ENCODE measurements at regions not wholly inside any gene's neighbourhood (a gene's known extent, or its start where the extent isn't known, plus 50 kb on each side); places are given as distances from the start of the nearest gene placed in this dataset.
"Not testable (repeated sequence)": the region's sequence is repeated elsewhere in the genome, so short reads cannot be mapped to it uniquely, and the experiment has no call there.

DNA sequence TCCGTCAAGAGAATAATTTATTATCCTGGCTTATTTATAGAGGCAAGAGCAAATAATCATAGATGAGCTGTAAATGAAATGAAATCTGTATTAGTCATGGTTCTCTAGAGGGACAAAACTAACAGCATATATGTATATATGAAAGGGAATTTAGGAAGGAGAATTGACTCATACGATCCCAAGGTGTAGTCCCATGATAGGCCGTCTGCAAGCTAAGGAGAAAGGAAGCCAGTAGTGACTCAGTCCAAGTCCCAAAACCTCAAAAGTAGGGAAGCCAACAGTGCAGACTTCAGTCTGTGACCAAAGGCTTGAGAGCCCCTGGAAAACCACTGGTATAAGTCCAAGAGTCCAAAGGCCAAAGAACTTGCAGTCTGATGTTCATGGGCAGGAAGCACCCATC is 515.9 kb upstream of the CYLC2 start:
- Histone ChIP-seq H3K27ac (no peak overlapping the region), H3K4me1 (no peaks in the 10 kb centered on the region), H3K27me3 (ENCODE audit: low read depth) (no peaks in the 10 kb centered on the region), H3K9me3 (no peaks in the 10 kb centered on the region), H3K36me3 (no peaks in the 10 kb centered on the region), H3K4me3 (no peak overlapping the region)
- TF ChIP-seq, protein P1, sequence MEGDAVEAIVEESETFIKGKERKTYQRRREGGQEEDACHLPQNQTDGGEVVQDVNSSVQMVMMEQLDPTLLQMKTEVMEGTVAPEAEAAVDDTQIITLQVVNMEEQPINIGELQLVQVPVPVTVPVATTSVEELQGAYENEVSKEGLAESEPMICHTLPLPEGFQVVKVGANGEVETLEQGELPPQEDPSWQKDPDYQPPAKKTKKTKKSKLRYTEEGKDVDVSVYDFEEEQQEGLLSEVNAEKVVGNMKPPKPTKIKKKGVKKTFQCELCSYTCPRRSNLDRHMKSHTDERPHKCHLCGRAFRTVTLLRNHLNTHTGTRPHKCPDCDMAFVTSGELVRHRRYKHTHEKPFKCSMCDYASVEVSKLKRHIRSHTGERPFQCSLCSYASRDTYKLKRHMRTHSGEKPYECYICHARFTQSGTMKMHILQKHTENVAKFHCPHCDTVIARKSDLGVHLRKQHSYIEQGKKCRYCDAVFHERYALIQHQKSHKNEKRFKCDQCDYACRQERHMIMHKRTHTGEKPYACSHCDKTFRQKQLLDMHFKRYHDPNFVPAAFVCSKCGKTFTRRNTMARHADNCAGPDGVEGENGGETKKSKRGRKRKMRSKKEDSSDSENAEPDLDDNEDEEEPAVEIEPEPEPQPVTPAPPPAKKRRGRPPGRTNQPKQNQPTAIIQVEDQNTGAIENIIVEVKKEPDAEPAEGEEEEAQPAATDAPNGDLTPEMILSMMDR (IDR thresholded peaks at IDR 0.05), result no peak
- no peak for ATAC-seq
- no peak for DNase-seq
- intact Hi-C loops (cut with DNase I), result no loop called here

DNA sequence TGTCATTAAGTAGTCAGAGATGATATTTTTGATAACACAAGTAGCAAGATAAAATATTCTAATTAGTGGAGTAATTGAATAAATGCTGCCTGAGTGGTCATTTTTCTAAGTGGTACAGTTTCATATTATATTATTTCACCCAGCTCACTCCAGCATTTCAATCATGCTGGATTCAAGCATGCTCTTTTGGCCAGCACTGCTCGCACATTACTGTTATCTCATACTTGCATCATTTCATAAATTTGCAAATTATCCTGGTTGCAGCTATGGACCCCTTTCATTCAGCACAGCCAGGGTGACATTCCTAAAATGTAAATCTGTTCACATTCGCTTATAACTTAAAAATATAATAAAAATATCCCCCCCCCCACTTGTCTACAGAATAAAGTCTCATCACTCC is 520.8 kb upstream of the CYLC2 start:
- no peaks in the 10 kb centered on the region for H3K9me3 ChIP-seq
- no peak overlapping the region for H3K4me3 ChIP-seq
- H3K36me3 ChIP-seq, result no peaks in the 10 kb centered on the region
- intact Hi-C loops (cut with DNase I), result no loop called here
- H3K4me1 ChIP-seq, result no peaks in the 10 kb centered on the region
- DNase-seq, result no peak
- ATAC-seq, result no peak
- H3K27ac ChIP-seq, result no peak overlapping the region
- no peaks in the 10 kb centered on the region for H3K27me3 ChIP-seq (ENCODE audit: low read depth)
- TF ChIP-seq, protein P1 (IDR thresholded peaks at IDR 0.05), result no peak

DNA sequence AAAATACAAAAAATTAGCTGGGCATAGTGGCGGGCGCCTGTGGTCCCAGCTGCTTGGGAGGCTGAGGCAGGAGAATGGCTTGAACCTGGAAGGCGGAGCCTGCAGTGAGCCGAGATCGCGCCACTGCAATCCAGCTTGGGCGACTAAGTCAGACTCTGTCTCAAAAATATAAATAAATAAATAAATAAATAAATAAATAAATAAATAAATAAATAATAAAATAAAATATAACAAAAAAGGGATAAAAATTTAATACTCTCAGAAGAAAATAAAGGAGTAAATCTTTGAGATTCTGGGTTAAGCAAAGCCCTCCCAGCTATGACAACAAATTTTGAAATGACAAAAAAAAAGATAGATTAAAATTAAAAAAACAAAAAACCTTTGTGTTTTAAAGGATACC is 525.7 kb upstream of the CYLC2 start:
- ATAC-seq; H3K27ac ChIP-seq; H3K9me3 ChIP-seq; H3K4me1 ChIP-seq; intact Hi-C loops (cut with DNase I); DNase-seq; H3K36me3 ChIP-seq; H3K27me3 ChIP-seq (ENCODE audit: low read depth); H3K4me3 ChIP-seq: not testable (repeated sequence)

DNA sequence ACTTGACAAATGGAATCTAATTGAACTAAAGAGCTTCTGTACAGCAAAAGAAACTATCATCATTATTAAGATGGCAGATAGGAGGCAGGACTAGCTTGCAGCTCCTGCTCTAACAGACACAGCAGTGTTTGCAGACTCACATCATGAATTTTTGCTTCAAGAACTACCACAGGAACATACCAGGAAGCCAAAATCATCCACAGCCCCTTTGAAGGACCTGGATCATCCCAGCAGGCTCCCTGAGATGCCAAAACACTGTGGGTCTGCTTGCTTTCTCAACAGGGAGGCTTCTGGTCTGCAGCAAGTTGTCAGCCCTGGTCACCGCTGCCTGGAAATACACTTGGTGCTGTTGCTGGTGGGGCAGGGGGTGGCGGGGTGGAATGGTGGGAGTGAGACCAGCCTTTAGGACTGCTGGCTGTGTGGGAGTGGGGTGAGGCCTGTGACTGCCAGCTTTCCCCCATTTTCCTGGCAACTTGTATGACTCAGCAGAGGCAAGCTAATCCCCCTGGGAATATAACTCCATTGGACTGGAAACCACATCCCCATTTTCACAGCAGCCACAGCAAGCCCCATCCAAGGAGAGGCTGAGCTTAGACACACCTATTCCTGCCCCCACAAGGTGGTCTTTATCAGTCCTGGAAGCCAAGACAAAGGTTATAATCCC is 533.8 kb upstream of the CYLC2 start:
- no peaks in the 10 kb centered on the region for H3K36me3 ChIP-seq
- no peaks in the 10 kb centered on the region for H3K4me1 ChIP-seq
- no peaks in the 10 kb centered on the region for H3K27me3 ChIP-seq (ENCODE audit: low read depth)
- ATAC-seq (no peak), DNase-seq (no peak)
- intact Hi-C loops (cut with DNase I), result no loop called here
- H3K9me3 ChIP-seq, result no peaks in the 10 kb centered on the region
- no peak overlapping the region for H3K27ac ChIP-seq
- TF ChIP-seq, protein P1 (IDR thresholded peaks at IDR 0.05), result no peak
- H3K4me3 ChIP-seq, result no peak overlapping the region

DNA sequence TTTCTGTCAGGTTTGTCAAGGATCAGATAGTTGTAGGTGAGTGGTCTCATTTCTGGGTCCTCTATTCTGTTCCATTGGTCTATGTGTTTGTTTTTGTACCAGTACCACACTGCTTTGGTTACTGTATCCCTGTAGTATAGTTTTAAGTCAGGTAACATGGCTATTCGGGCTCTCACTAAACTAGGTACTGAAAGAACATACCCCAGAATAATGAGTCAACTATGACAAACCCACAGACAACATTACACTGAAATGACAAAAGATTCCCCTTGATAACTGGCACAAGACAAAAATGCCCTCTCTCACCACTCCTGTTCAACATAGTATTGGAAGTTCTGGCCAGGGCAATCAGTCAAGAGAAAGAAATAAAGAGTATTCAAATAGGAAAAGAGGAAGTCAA is 535.3 kb upstream of the CYLC2 start:
- no peaks in the 10 kb centered on the region for H3K4me1 ChIP-seq
- H3K27me3 ChIP-seq (ENCODE audit: low read depth), result no peaks in the 10 kb centered on the region
- intact Hi-C loops (cut with DNase I), result no loop called here
- TF ChIP-seq, protein P1 (IDR thresholded peaks at IDR 0.05), result no peak
- H3K36me3 ChIP-seq, result no peaks in the 10 kb centered on the region
- ATAC-seq (no peak), DNase-seq (no peak)
- no peak overlapping the region for H3K27ac ChIP-seq
- H3K4me3 ChIP-seq, result no peak overlapping the region
- H3K9me3 ChIP-seq, result no peaks in the 10 kb centered on the region

DNA sequence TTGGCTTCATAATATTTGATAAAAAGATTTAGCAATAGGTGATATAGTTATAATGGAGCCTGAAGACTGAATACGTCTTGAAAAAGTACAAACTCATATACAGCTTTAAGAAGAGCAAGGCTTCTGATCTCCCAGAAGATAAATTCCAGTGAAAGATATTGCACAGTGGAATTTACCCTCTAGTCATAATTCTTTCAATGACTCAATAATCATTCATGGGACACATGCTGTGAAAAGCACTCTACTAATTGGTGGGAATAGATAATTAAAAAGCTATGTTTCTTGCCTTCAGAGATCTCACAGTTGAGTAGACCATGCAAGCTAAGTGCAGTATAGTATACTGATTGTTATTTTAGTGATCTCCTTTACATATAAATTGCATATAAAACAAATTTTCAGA is 538.6 kb upstream of the CYLC2 start:
- no peaks in the 10 kb centered on the region for H3K9me3 ChIP-seq
- no peak overlapping the region for H3K27ac ChIP-seq
- H3K4me3 ChIP-seq, result no peak overlapping the region
- H3K36me3 ChIP-seq, result no peaks in the 10 kb centered on the region
- H3K27me3 ChIP-seq (ENCODE audit: low read depth), result no peaks in the 10 kb centered on the region
- TF ChIP-seq, protein P1 (IDR thresholded peaks at IDR 0.05), result no peak
- no peaks in the 10 kb centered on the region for H3K4me1 ChIP-seq
- intact Hi-C loops (cut with DNase I), result no loop called here
- DNase-seq (no peak), ATAC-seq (no peak)
